Stimulated activated naive CD8-positive, alpha-beta T cell treated with anti-CD3 and anti-CD28 coated beads, Interleukin-15, Interleukin-2, amounts not matched to agents 100 ng/mL and 50 ng/mL, for 24 hours (primary cell): ENCODE measurements at regions not wholly inside any gene's neighbourhood (a gene's known extent, or its start where the extent isn't known, plus 50 kb on each side); places are given as distances from the start of the nearest gene placed in this dataset.

Experiments
- H3K27ac Mint-ChIP-seq: one replicate; pipeline ENCODE4 v1.8.0; 2021; ENCODE audit warnings: mild to moderate bottlenecking, mixed read lengths
- H3K27me3 Mint-ChIP-seq: one replicate; pipeline ENCODE4 v1.8.0; 2021; ENCODE audit warnings: mixed read lengths
- H3K36me3 Mint-ChIP-seq: one replicate; pipeline ENCODE4 v1.8.0; 2021; ENCODE audit warnings: low read depth, mixed read lengths
- H3K4me1 Mint-ChIP-seq: one replicate; pipeline ENCODE4 v1.8.0; 2021; ENCODE audit warnings: low read depth, mixed read lengths
- H3K4me3 Mint-ChIP-seq: one replicate; pipeline ENCODE4 v1.8.0; 2021; ENCODE audit warnings: mild to moderate bottlenecking, mixed read lengths
- H3K9me3 Mint-ChIP-seq: one replicate; pipeline ENCODE4 v1.8.0; 2021; ENCODE audit warnings: mixed read lengths

GRCh38 chr17:70230850-70231640 lies 61.7 kb downstream of the KCNJ2 start:
- no peaks in the 10 kb centered on the region for H3K36me3 Mint-ChIP-seq
- peaks cover 3% of the 10 kb centered on the region for H3K9me3 Mint-ChIP-seq
- H3K27ac Mint-ChIP-seq, result no peak overlapping the region
- H3K27me3 Mint-ChIP-seq, result no peaks in the 10 kb centered on the region
- no peaks in the 10 kb centered on the region for H3K4me1 Mint-ChIP-seq
- H3K4me3 Mint-ChIP-seq, result no peak overlapping the region

- Mint-ChIP-seq H3K4me3 (no peak overlapping the region), H3K27ac (no peak overlapping the region), H3K36me3 (no peaks in the 10 kb centered on the region), H3K9me3 (peaks cover 9% of the 10 kb centered on the region), H3K4me1 (no peaks in the 10 kb centered on the region), H3K27me3 (no peaks in the 10 kb centered on the region)
Observed at GRCh38 chr17:70232466-70232865, 63.1 kb downstream of the KCNJ2 start.

GRCh38 chr17:70235252-70235651 lies 65.9 kb downstream of the KCNJ2 start:
- Mint-ChIP-seq H3K4me3 (no peak overlapping the region), H3K27me3 (no peaks in the 10 kb centered on the region), H3K4me1 (no peaks in the 10 kb centered on the region), H3K27ac (no peak overlapping the region), H3K36me3 (no peaks in the 10 kb centered on the region), H3K9me3 (peaks cover 9% of the 10 kb centered on the region)

- Mint-ChIP-seq H3K4me3 (no peak overlapping the region), H3K4me1 (no peaks in the 10 kb centered on the region)
Observed at GRCh38 chr17:70238228-70238627, 68.9 kb downstream of the KCNJ2 start.

GRCh38 chr17:70238646-70239045 lies 69.3 kb downstream of the KCNJ2 start:
- peaks cover 9% of the 10 kb centered on the region for H3K9me3 Mint-ChIP-seq
- no peaks in the 10 kb centered on the region for H3K27me3 Mint-ChIP-seq
- H3K4me1 Mint-ChIP-seq, result no peaks in the 10 kb centered on the region
- H3K36me3 Mint-ChIP-seq, result no peaks in the 10 kb centered on the region
- no peak overlapping the region for H3K4me3 Mint-ChIP-seq
- no peak overlapping the region for H3K27ac Mint-ChIP-seq

More at GRCh38 chr17:70238228-70238627, 68.9 kb downstream of the KCNJ2 start:
- peaks cover 9% of the 10 kb centered on the region for H3K9me3 Mint-ChIP-seq
- H3K36me3 Mint-ChIP-seq, result no peaks in the 10 kb centered on the region
- H3K27me3 Mint-ChIP-seq, result no peaks in the 10 kb centered on the region
- no peak overlapping the region for H3K27ac Mint-ChIP-seq

GRCh38 chr17:70239391-70239826 lies 70.1 kb downstream of the KCNJ2 start:
- Mint-ChIP-seq H3K27ac (no peak overlapping the region), H3K27me3 (no peaks in the 10 kb centered on the region), H3K36me3 (no peaks in the 10 kb centered on the region), H3K9me3 (peaks cover 9% of the 10 kb centered on the region), H3K4me1 (no peaks in the 10 kb centered on the region), H3K4me3 (no peak overlapping the region)

GRCh38 chr17:70241071-70241470 lies 71.7 kb downstream of the KCNJ2 start:
- Mint-ChIP-seq H3K27me3 (no peaks in the 10 kb centered on the region), H3K36me3 (no peaks in the 10 kb centered on the region), H3K4me3 (no peak overlapping the region), H3K27ac (no peak overlapping the region), H3K4me1 (no peaks in the 10 kb centered on the region), H3K9me3 (peaks cover 6% of the 10 kb centered on the region)

GRCh38 chr17:70242781-70243437 lies 73.6 kb downstream of the KCNJ2 start:
- Mint-ChIP-seq H3K27ac (no peak overlapping the region), H3K9me3 (peaks cover 4% of the 10 kb centered on the region), H3K4me3 (no peak overlapping the region), H3K4me1 (no peaks in the 10 kb centered on the region), H3K27me3 (no peaks in the 10 kb centered on the region), H3K36me3 (no peaks in the 10 kb centered on the region)

- Mint-ChIP-seq H3K4me3 (no peak overlapping the region), H3K27ac (no peak overlapping the region)
Observed at GRCh38 chr17:70251706-70252105, 82.4 kb downstream of the KCNJ2 start.

GRCh38 chr17:70254735-70255460 lies 85.6 kb downstream of the KCNJ2 start:
- Mint-ChIP-seq H3K4me3 (no peak overlapping the region), H3K27me3 (peaks cover 4% of the 10 kb centered on the region), H3K27ac (no peak overlapping the region), H3K4me1 (no peaks in the 10 kb centered on the region), H3K36me3 (no peaks in the 10 kb centered on the region), H3K9me3 (no peaks in the 10 kb centered on the region)

More at GRCh38 chr17:70251706-70252105, 82.4 kb downstream of the KCNJ2 start:
- H3K9me3 Mint-ChIP-seq, result peaks cover 4% of the 10 kb centered on the region
- no peaks in the 10 kb centered on the region for H3K36me3 Mint-ChIP-seq
- H3K4me1 Mint-ChIP-seq, result no peaks in the 10 kb centered on the region
- peaks cover 2% of the 10 kb centered on the region for H3K27me3 Mint-ChIP-seq

GRCh38 chr17:70256751-70257150 lies 87.4 kb downstream of the KCNJ2 start:
- H3K4me1 Mint-ChIP-seq, result no peaks in the 10 kb centered on the region
- peaks cover 4% of the 10 kb centered on the region for H3K27me3 Mint-ChIP-seq
- H3K27ac Mint-ChIP-seq, result no peak overlapping the region
- no peak overlapping the region for H3K4me3 Mint-ChIP-seq
- H3K9me3 Mint-ChIP-seq, result no peaks in the 10 kb centered on the region
- H3K36me3 Mint-ChIP-seq, result no peaks in the 10 kb centered on the region

GRCh38 chr17:70258465-70258864 lies 89.1 kb downstream of the KCNJ2 start:
- Mint-ChIP-seq H3K36me3 (no peaks in the 10 kb centered on the region), H3K27me3 (peaks cover 4% of the 10 kb centered on the region), H3K4me3 (no peak overlapping the region), H3K4me1 (no peaks in the 10 kb centered on the region), H3K9me3 (no peaks in the 10 kb centered on the region), H3K27ac (no peak overlapping the region)

- H3K4me1 Mint-ChIP-seq, result no peaks in the 10 kb centered on the region
- H3K36me3 Mint-ChIP-seq, result no peaks in the 10 kb centered on the region
- H3K4me3 Mint-ChIP-seq, result no peak overlapping the region
- peaks cover 4% of the 10 kb centered on the region for H3K27me3 Mint-ChIP-seq
- H3K27ac Mint-ChIP-seq, result no peak overlapping the region
- H3K9me3 Mint-ChIP-seq, result no peaks in the 10 kb centered on the region
Observed at GRCh38 chr17:70259400-70259799, 90.1 kb downstream of the KCNJ2 start.

GRCh38 chr17:70261170-70261569 lies 91.8 kb downstream of the KCNJ2 start:
- Mint-ChIP-seq H3K36me3 (no peaks in the 10 kb centered on the region), H3K4me1 (no peaks in the 10 kb centered on the region), H3K27ac (no peak overlapping the region), H3K4me3 (no peak overlapping the region), H3K9me3 (no peaks in the 10 kb centered on the region), H3K27me3 (peaks cover 4% of the 10 kb centered on the region)

- Mint-ChIP-seq H3K9me3 (no peaks in the 10 kb centered on the region), H3K27me3 (no peaks in the 10 kb centered on the region), H3K36me3 (no peaks in the 10 kb centered on the region), H3K4me1 (no peaks in the 10 kb centered on the region), H3K4me3 (no peak overlapping the region), H3K27ac (no peak overlapping the region)
Observed at GRCh38 chr17:70265471-70265870, 96.1 kb downstream of the KCNJ2 start.
